Stimulated activated CD8-positive, alpha-beta memory T cell treated with anti-CD3 and anti-CD28 coated beads, Interleukin-15, amount 100 ng/mL, for 24 hours (primary cell): ENCODE measurements at regions not wholly inside any gene's neighbourhood (a gene's known extent, or its start where the extent isn't known, plus 50 kb on each side); places are given as distances from the start of the nearest gene placed in this dataset.
"Not testable (repeated sequence)": the region's sequence is repeated elsewhere in the genome, so short reads cannot be mapped to it uniquely, and the experiment has no call there.

Source experiments
- DNase-seq: peaks from one replicate; pipeline ENCODE4 v3.0.0-alpha.2; 2020; ENCODE audit warnings: low read depth

GRCh38 chr10:131532745-131533341 lies 221.3 kb upstream of the TCERG1L start:
- DNase-seq = no peak

GRCh38 chr10:131533846-131534526 lies 222.5 kb upstream of the TCERG1L start:
- DNase-seq = no peak

GRCh38 chr10:131534836-131535235 lies 223.3 kb upstream of the TCERG1L start:
- DNase-seq = no peak

GRCh38 chr10:131536676-131537075 lies 225.2 kb upstream of the TCERG1L start:
- no peak for DNase-seq

- DNase-seq = no peak
These were observed 225.8 kb upstream of the TCERG1L start for GRCh38 chr10:131537281-131537680.

- DNase-seq = no peak
These were observed 233.0 kb upstream of the TCERG1L start for GRCh38 chr10:131544495-131544894.

GRCh38 chr10:131546086-131546810 lies 234.7 kb upstream of the TCERG1L start:
- no peak for DNase-seq

- DNase-seq = no peak
These were observed 235.7 kb upstream of the TCERG1L start for GRCh38 chr10:131547129-131547799.

- no peak for DNase-seq
These were observed 236.7 kb upstream of the TCERG1L start for GRCh38 chr10:131548176-131548575.

GRCh38 chr10:131549116-131549515 lies 237.6 kb upstream of the TCERG1L start:
- no peak for DNase-seq

- no peak for DNase-seq
These were observed 241.6 kb upstream of the TCERG1L start for GRCh38 chr10:131553121-131553520.

- DNase-seq = no peak
These were observed 242.1 kb upstream of the TCERG1L start for GRCh38 chr10:131553581-131553980.

- no peak for DNase-seq
These were observed 243.3 kb upstream of the TCERG1L start for GRCh38 chr10:131554821-131555220.

- no peak for DNase-seq
These were observed 243.9 kb upstream of the TCERG1L start for GRCh38 chr10:131555406-131555805.

GRCh38 chr10:131556061-131556896 lies 244.8 kb upstream of the TCERG1L start:
- DNase-seq = no peak

- no peak for DNase-seq
These were observed 245.5 kb upstream of the TCERG1L start for GRCh38 chr10:131556897-131557495.

- DNase-seq = not testable (repeated sequence)
These were observed 246.4 kb upstream of the TCERG1L start for GRCh38 chr10:131557956-131558355.

GRCh38 chr10:131559450-131559911 lies 248.0 kb upstream of the TCERG1L start:
- no peak for DNase-seq

GRCh38 chr10:131560166-131560565 lies 248.6 kb upstream of the TCERG1L start:
- DNase-seq = no peak

- no peak for DNase-seq
These were observed 249.3 kb upstream of the TCERG1L start for GRCh38 chr10:131560706-131561355.

GRCh38 chr10:131561897-131562296 lies 250.4 kb upstream of the TCERG1L start:
- no peak for DNase-seq
